ENCODE measurements at regions not wholly inside any gene's neighbourhood (a gene's known extent, or its start where the extent isn't known, plus 50 kb on each side); places are given as distances from the start of the nearest gene placed in this dataset.

DNA sequence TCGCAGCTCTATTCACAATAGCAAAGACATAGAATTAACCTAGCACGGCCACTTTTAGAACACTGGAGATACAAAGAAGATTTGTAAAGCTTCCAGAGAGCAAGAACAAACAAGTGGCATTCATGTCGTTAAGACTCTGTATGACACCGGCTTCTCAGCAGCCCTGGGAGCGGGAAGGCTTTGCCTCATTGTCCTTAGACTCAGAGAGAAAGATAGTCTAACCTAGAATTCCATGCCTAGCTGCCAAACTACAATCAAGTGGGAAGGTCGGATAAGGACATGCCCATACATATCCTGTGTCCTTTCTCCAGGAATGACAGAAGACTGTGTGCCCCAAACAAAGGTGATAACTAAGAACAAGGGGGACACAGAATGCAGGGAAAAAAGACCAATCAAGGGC lies 1038.3 kb downstream of the BCL11B start:
- no peak for DNase-seq (ENCODE audit: low read depth)

DNA sequence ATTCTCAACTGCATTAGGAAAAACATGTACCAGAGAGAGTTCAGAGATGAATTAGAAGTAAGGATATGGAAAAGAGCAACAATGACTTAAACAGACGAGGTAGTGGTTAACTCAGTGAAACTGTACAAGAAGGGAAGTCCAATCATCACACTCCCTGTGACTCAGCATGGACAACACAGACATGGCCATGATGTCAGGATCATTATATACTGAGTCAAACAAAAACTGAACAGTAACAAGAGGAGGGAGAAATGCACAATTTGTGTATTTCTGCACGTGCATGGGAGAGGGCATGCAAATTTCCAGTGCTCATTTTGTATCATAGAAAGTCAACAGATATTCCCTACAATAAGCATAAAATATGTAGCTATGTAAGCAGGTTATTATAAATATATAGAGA lies 1037.8 kb downstream of the BCL11B start:
- no peak for DNase-seq (ENCODE audit: low read depth)

DNA sequence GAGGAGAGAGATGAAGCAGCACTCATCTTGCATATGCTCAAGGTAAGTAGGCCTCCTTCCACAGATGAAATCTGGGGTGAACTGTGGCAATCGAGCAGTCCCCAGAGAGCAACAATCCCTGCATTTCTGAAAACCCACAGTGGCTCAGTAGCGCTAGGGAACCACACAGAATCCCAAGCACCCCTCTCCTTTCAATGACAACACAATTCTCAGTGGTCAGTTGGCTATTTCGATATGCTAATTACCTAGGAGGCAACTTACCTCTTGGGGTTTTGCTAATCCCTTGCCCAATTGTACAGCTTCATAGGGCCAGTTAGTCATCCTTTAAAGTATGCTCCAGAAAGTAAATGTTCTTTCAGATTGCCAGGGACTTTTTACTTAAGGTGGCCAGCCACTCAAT lies 1035.7 kb downstream of the BCL11B start:
- DNase-seq (ENCODE audit: low read depth): no peak

DNA sequence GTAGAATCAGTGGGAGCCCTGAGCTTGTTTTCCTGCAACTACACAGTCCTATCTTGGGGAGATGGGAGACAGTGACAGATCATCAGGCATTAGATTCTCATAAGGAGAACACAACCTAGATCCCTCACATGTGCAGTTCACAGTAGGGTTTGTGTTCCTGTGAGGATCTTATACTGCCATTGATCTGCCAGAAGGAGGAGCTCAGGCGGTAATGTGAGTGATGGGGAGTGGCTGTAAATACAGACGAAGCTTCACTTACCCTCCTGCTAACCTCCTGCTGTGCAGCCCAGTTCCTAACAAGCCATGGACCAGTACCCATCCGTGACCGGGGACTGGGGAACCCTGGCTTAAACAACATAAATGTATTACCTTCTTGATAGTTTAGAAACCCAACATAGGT lies 1034.1 kb downstream of the BCL11B start:
- no peak for DNase-seq (ENCODE audit: low read depth)

DNA sequence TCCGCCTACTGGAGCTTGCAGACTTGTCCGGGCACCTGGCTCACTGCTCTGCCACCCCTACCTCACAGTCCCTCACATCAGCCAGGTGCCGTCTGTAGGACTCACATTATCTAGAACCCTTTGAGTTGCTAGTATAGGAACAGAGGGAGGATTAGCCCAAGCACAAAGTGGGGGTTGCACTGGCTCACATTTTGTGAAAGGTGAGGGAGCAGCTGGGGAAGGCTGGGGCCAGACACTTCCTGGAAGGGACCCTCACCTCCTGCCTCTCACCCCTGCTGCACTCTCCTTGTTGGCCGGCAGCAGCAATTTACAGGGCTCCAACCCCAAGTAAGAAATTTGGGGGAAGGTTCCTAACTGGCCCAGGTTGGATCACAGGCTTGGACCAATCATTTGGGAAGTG lies 1031.6 kb downstream of the BCL11B start:
- no peak for DNase-seq (ENCODE audit: low read depth)

DNA sequence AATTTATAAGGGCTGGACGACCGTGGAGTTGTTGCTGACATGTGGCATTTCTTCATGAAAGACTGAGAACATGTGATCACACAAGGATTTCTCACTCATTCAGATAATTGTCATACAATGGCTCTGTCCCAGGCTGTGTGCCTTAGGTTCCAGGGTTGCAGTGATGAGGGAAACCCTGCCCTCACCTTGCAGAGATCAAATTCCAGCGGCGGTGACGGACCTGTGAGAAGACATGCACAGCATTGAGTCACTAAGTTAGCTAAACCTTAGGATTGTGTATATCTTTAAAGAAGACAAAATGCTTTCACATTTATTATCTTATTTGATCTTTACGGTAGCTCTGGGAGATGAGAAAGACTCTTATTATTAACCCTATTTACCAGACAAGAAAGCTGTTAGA lies 1029.1 kb downstream of the BCL11B start:
- no peak for DNase-seq (ENCODE audit: low read depth)

DNA sequence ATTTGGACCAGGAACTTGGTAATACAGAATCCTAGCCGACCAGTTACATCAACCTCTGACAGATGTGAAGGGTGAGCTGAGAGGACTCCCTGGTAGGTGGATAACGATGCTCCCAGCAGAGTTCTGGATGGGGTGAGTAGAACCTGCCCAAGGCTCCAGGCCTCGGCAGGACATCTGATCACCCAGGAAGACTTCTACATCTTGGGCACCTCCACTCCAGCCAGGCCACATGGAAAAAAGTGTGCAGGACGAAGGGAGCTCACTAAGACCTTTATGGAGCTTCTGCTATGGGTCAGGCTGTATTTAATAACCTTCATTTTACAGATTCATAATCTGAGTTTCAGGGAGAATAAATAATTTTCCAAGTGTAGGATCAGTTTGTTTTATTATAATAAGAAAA lies 1028.7 kb downstream of the BCL11B start:
- DNase-seq (ENCODE audit: low read depth): no peak

DNA sequence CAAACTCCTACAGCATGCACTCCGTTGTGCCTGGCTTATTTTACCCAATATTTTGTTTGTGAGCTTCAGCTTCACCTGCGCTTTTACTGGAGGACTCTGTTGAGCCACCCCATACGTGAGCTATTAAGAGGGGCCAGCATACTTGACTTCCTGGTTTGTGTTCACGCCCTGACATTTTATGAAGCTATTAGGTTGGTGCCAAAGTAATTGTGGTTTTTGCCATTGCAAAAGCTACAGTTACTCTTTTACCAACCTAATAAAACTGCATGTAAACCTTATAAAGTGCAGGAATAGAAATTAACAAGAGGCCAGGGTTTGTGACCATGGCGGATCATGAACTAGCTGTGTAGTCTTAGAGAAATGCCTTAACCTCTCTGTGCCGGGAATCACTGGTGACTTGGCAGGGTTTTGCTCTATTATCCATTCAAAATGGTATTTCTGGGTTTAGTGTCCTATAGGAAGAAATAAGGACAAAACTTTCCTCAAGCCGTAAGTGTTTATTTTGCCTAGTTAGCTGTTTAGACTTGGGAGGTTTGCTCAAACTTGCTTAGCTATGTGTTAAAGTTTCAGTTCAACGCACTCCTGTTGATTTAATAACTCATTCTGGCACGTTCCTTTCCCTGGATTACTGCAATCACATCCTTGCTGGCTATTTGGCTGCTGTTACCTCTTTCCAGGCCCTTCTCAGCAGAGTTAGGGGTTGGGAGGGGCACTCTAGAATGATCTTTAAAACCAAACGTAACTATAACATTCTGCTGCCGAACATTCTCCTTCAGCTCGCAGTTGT lies 1027.6 kb downstream of the BCL11B start:
- DNase-seq (ENCODE audit: low read depth): no peak

DNA sequence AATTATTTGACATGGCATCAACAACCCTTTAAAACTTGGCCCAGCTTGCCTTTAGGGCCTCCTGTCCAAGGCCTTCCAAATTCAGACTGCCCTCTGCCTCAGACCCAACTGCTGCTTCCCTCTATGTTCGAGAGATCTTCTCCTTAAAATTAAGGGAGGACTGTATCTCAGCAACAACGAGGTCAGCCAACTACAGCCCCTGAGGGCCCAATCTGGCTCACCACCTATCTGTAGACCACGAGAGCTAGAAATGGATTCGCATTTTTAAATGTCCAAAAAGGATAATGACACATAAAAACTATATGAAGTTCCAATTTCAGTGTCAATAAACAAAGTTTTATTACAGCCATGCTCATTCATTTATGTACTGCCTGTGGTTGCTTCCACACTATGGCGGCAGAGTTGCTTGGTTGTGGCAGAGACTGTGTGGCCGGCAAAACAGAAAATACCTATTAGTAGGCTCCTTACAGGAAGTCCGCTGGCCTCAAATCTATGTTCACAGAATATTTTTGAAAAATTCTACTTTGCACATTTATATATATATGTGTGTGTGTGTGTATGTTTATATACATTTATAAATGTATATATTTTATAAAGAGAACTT lies 1026.9 kb downstream of the BCL11B start:
- DNase-seq (ENCODE audit: low read depth): no peak

DNA sequence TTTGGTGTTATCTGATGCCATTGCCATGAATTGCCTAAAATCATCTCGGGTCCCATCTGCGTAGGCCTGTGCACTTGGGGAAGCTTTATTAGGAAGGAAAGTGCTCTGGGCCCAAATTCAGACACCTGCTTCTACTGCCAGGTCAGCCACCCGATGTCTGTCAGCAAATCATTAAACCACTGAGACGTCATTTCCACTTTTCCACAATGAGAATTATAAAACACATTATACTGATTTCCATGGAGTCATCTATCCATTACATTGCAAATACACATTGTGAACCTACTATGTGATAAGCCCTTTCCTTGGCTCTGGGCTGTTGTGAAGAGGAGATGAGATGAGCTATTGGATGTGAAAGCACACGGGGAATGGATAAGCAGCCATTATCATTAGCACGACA lies 1022.9 kb downstream of the BCL11B start:
- no peak for DNase-seq (ENCODE audit: low read depth)

DNA sequence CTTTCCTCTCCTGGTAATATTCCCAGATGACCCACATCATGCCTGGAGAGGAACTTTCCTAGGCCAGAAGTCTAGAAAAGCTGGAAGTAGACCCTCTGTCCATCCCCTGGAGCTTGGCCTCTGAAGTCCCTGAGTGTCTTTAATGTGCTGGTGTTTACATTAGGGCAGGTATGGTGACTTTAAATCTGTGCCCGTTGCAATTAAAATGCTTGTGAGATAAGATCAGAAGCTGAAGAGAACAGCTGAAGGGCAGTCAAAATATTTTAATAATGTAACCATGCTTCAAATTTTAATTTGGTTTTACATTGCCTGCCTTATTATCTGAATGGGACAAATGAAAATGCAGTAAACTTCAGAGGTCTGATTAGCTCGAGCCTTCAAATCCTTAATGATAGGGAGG lies 1022.5 kb downstream of the BCL11B start:
- no peak for DNase-seq (ENCODE audit: low read depth)

DNA sequence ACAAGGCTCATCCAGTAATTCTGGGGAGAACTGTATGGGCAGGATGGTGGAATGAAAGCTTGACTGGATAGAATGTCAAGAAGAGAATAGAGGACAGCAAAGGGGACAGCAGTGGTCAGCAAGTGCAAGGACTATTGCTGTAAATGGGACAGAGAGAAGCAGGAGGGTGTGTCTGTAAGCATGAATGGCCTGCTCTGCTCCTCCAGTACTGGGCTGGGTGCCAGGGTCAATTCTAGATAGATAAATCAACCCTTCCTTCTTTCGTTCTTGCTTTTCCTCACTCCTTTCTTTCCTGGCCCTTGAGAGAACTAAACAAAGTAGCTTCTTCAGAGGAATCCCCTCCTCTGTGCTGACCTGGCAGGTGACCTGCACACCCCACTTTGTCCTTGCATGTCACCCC lies 1019.2 kb downstream of the BCL11B start:
- no peak for DNase-seq (ENCODE audit: low read depth)

DNA sequence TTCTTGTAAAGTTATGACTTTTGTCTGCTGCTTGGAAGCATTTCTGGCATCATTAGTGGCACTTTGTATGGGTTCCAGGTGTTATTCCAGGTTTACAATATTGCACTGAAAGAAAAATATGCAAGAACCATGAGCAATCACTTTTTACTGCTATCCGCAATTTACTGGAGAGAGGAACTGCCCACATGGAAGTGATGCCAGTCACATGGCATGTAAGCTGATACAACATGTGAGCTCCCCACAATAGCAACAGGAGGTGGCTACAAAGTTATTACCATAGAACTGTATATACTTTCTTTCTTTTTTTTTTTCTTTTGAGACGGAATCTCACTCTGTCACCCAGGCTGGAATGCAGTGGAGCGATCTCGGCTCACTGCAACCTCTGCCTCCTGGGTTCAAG lies 1012.1 kb downstream of the BCL11B start:
- DNase-seq (ENCODE audit: low read depth): no peak

DNA sequence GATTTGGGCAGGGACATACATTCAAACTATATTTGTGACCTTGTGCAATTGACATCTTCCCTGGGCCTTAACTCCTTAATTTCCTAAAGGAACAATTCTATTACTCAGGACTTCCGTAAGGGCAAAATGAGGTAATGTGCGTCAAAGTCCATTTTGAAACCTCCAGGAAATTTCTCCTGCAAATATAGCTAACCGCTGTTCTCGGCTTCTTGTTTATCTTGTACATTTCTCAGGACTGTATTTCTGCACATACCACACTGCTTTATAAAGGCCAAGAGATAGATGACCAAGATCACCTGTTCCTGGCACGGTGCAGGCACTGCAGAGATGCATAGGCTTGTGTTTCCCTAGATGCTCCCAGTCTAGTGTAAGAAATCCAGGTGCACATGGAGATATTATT lies 1009.4 kb downstream of the BCL11B start:
- no peak for DNase-seq (ENCODE audit: low read depth)

DNA sequence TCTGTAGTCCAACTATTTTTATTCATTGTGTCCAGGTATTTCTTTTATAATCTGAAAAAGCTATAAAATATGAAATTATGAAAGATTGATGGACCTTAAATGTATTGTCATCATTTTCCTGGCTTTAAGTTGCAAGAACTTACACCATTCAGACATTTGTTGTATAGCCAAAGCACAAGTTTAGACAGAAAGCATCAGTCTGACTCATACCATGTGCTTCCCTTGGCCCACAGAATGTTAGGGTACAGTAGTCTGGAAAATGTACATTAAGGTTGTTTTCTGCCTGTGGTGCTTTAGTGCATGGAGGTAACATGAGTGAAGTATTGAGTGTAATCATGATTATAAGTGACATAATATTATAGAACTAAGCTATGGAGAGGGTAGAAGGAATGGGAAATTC lies 1002.5 kb downstream of the BCL11B start:
- DNase-seq (ENCODE audit: low read depth): no peak

DNA sequence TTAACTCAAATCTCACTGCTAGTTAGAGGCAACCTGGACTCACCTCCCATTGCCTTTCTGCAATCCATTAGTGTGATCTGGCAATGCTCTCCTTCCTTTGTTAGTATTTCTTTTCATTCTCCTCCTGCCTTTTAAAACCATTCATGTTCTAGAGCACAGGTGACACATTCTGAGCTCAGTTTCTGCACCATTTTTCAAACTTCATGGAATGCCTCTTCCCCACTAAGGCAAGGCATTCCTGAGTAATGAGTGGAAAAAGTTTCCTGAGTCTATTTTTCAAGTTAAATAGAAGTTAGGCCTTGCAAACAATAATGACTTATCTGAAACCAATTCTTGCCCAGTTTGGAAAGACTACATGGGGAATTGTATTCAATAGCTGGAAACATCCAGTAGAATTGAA lies 1001.8 kb downstream of the BCL11B start:
- DNase-seq (ENCODE audit: low read depth): no peak

DNA sequence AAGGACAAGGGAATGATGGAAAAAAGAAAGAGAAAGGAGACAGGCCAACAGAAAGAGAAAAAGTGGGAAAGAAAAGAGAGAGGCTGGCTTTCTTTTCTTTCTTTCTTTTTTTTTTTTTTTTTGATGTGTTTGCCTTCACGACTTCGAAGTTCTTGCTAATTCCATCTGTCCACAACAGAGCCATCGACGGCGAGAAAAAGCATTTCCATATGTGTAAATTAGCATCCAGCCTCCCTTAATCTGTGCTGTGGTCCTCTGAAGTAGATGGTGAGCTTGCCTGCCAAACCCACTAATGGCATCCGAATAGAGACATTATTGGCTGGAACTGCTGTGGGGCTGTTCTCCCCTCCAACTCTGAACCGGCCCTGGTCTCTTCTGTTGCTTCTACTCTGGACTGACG lies 997.4 kb downstream of the BCL11B start:
- DNase-seq (ENCODE audit: low read depth): no peak

DNA sequence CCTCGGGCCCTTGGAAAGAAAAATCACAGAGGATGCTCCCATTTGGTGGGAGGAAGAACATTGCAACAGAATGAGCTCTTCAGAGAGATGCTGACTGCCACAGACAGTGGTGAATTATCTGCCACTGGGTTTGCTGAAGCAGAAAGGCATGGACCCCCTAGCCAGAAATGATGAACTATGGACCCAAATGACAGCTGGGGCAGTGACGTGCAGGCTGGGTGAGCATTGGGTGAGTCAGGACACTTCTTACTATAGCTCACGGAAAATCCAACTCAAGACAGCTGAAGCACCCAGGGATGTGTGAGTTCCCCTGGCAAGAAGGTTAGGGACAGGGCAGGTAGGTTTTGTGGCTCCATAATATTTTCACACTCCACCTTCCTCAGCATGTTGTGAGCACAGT lies 993.2 kb downstream of the BCL11B start:
- no peak for DNase-seq (ENCODE audit: low read depth)

DNA sequence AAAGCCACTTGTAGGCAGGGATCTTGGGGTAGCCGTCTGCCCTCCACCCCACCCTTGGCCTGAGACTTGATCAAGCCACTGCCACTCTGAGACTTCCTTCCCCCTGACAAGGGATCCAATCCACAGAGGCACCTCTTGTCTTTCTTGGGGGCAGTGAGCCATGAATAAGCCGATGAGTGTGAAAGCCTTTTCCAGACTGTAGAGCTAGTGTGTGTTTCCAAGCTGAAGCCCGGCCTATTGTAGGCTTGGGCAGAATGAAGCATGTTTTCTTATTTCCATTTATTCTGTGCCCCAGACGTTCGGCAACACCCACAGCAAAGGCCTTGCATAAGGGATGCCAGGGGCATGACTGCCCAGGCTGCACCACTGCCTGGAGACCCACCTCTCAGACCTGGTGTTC lies 991.6 kb downstream of the BCL11B start:
- DNase-seq (ENCODE audit: low read depth): no peak

DNA sequence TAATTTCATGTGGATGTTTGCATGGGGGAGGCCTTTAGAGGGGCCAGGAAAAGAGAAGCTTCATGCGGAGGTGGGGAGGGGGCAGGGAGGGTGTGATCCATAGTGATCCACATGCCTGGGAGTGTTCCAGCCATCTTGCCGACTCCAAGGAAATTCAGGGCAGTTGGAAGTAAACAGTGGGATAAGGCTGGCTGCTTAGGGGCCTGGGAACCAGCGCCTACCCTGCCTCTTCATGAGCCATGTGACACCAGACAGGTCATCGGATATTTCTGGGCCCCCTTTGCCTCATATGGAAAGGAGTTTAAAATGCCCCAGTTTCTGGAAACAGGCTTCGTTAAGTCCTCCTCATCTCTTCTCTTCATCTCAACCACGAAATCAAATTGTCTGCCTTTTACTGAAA lies 983.2 kb downstream of the BCL11B start:
- DNase-seq (ENCODE audit: low read depth): no peak

DNA sequence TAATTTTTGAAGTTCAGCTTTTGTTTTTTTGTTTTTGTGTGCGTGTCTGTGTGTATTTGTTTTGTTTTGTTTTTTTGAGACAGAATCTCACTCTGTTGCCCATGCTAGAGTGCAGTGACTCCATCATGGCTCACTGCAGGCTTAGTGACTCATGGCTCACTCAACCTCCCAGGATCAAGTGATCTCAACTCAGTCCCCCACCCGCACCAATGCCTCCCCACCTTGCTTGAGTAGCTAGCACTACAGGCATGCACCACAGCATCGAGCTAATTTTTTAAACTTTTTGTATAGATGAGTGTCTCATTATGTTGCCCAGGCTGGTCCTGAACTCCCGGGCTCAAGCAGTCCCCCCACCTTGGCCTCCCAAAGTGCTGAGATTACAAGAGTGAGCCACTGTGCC lies 981.4 kb downstream of the BCL11B start:
- DNase-seq (ENCODE audit: low read depth): no peak

DNA sequence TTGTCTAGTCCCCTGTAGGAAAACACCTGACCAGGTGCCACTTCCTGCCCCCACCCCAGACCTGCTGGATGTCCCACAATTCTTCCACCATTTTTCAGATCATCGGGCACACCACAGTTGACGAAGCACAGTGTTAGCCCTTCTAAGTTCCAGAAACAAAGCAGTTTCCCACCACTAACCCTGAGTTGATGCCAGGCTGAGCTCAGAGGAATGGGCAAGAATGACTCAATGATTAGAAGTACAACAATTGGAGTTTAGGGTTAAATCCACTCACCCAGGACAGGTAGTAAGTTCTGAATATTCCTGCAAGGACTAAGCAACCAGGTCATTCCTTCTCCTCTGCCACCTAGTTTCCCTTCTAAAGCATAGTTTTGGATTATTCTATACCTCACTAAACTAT lies 979.8 kb downstream of the BCL11B start:
- DNase-seq (ENCODE audit: low read depth): no peak

DNA sequence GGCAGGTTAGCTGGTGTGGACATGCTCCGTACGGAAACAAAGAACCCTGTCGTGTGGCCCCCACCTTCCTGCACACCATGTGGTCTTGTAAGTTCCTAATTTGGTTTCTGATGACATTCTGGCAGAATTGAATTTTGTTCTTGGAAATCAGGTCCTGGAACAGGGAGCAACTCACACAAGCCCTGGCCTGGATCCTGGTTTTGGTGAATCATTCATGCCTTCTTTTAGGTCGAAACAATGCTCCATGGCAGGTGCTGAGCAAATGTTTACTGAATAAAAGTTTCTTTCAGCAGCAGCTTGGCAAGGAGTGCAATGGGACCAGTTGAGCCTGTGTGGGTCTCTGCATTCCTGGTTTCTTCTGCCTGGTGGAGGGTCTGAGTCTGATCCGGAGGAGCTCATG lies 978.4 kb downstream of the BCL11B start:
- DNase-seq (ENCODE audit: low read depth): no peak

DNA sequence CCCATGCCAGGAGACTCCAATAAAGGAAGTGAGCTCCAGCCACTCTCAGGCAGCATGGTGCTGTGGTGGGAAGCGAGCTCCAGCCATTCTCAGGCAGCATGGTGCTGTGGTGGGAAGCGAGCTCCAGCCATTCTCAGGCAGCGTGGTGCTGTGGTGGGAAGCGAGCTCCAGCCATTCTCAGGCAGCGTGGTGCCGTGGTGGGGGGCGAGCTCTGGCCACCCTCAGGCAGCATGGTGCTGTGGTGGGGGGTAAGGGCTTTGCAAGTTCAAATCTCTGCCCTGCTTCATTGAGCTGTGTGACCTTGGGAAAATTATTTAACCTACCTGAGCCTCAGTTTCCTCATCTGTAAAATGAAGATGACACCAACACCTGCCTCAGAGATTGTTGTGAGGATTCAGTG lies 975.1 kb downstream of the BCL11B start:
- DNase-seq (ENCODE audit: low read depth): no peak
